ENCODE measurements at regions not wholly inside any gene's neighbourhood (a gene's known extent, or its start where the extent isn't known, plus 50 kb on each side); places are given as distances from the start of the nearest gene placed in this dataset.
"Not testable (repeated sequence)": the region's sequence is repeated elsewhere in the genome, so short reads cannot be mapped to it uniquely, and the experiment has no call there.

- ChIA-PET POLR2A (ENCODE audit: unreplicated experiment) (no interaction called here), CTCF (no interaction called here)
- in situ Hi-C loops (cut with MboI; ENCODE audit: low sequenced_read_pairs) (no loop called here), dilution Hi-C loops (cut with HindIII; ENCODE audit: low sequenced_read_pairs, unreplicated experiment) (no loop called here), intact Hi-C loops (cut with micrococcal nuclease) (no loop called here)
- ATAC-seq (ENCODE audit: low read depth) (no peak), DNase-seq (no peak)
- H2AFZ ChIP-seq (replicated peaks; ENCODE audit: low read length, poor library complexity), result no peak overlapping the region
- H2AK5ac ChIP-seq (ENCODE audit: low read depth, low read length), result no peak overlapping the region
- H3K18ac ChIP-seq (ENCODE audit: low read depth, low read length), result no peak overlapping the region
- H4K8ac ChIP-seq (ENCODE audit: low read depth in 2 of 2, low read length in 2 of 2), result no peak overlapping the region
- no peak overlapping the region for H3K23ac ChIP-seq (ENCODE audit: low read depth, low read length)
- H3K27ac ChIP-seq (ENCODE audit: insufficient read depth, low read length), result no peak overlapping the region
- no peaks in the 10 kb centered on the region for H3K4me1 ChIP-seq (ENCODE audit: control insufficient read depth, insufficient read depth, low read length)
- H4K91ac ChIP-seq (ENCODE audit: insufficient read depth, low read depth, low read length), result no peak overlapping the region
- no peaks in the 10 kb centered on the region for H3K9me1 ChIP-seq (ENCODE audit: insufficient read depth, low read length)
- no peak for TF ChIP-seq USF2 (IDR thresholded peaks at IDR 0.05; ENCODE audit: low read depth, low read length)
- no peak for TF ChIP-seq MAFK (IDR thresholded peaks at IDR 0.05; ENCODE audit: low read depth, low read length)
- no peak for TF ChIP-seq CHD1 (IDR thresholded peaks at IDR 0.05; ENCODE audit: low read depth, low read length)
- TF ChIP-seq POLR2A (IDR thresholded peaks at IDR 0.05; ENCODE audit: low read depth, low read length), result no peak
- no peak for TF ChIP-seq CTCF (conservative IDR thresholded peaks at IDR 0.05; ENCODE audit: low read depth, low read length)
- TF ChIP-seq RCOR1 (IDR thresholded peaks at IDR 0.05; ENCODE audit: insufficient replicate concordance, low read length), result no peak
- BruUV-seq (replicated peaks), result no TSS peak
- H3K56ac ChIP-seq (ENCODE audit: extremely low read depth, insufficient read depth, low read length), result no peak overlapping the region
- no peak overlapping the region for H2BK20ac ChIP-seq (ENCODE audit: low read depth, low read length)
- H3K36me3 ChIP-seq (ENCODE audit: control insufficient read depth, insufficient read depth, low read length), result no peaks in the 10 kb centered on the region
- H3K27me3 ChIP-seq (ENCODE audit: control insufficient read depth, insufficient read depth, low read length), result no peaks in the 10 kb centered on the region
- no peak overlapping the region for H2BK15ac ChIP-seq (ENCODE audit: low read depth, low read length)
- no peak overlapping the region for H3K4ac ChIP-seq (ENCODE audit: low read depth, low read length)
- no peaks in the 10 kb centered on the region for H4K20me1 ChIP-seq (ENCODE audit: insufficient read depth, low read length)
- no peaks in the 10 kb centered on the region for H3K79me1 ChIP-seq (ENCODE audit: low read depth in 1 of 2, low read length in 2 of 2)
- H3K9ac ChIP-seq (ENCODE audit: low read depth, low read length), result no peak overlapping the region
- H2BK120ac ChIP-seq (ENCODE audit: low read depth, low read length), result no peak overlapping the region
- H3K14ac ChIP-seq (replicated peaks; ENCODE audit: low read depth, low read length), result no peak overlapping the region
- no peak overlapping the region for H2BK5ac ChIP-seq (ENCODE audit: low read depth, low read length, poor library complexity, severe bottlenecking)
- H2AK9ac ChIP-seq (replicated peaks; ENCODE audit: low read depth, low read length, poor library complexity), result no peak overlapping the region
- H3K4me3 ChIP-seq (ENCODE audit: insufficient read depth, low read depth, low read length), result no peak overlapping the region
- H4K5ac ChIP-seq (ENCODE audit: low read depth, low read length), result no peak overlapping the region
- H3K4me2 ChIP-seq (ENCODE audit: low read depth, low read length), result no peak overlapping the region
- H3K9me3 ChIP-seq (ENCODE audit: control insufficient read depth, insufficient read depth, low read length), result no peaks in the 10 kb centered on the region
Measured at GRCh38 chr7:10463701-10464100, 510.0 kb upstream of the PHF14 start.

- H3K9ac ChIP-seq (ENCODE audit: low read depth, low read length); H3K4ac ChIP-seq (ENCODE audit: low read depth, low read length); ATAC-seq (ENCODE audit: low read depth); DNase-seq; BruUV-seq (replicated peaks); H4K5ac ChIP-seq (ENCODE audit: low read depth, low read length); H3K18ac ChIP-seq (ENCODE audit: low read depth, low read length); dilution Hi-C loops (cut with HindIII; ENCODE audit: low sequenced_read_pairs, unreplicated experiment); POLR2A ChIA-PET (ENCODE audit: unreplicated experiment); H2BK5ac ChIP-seq (ENCODE audit: low read depth, low read length, poor library complexity, severe bottlenecking); H3K27me3 ChIP-seq (ENCODE audit: control insufficient read depth, insufficient read depth, low read length); H3K27ac ChIP-seq (ENCODE audit: insufficient read depth, low read length); H3K56ac ChIP-seq (ENCODE audit: extremely low read depth, insufficient read depth, low read length); H3K9me3 ChIP-seq (ENCODE audit: control insufficient read depth, insufficient read depth, low read length); H2AK9ac ChIP-seq (replicated peaks; ENCODE audit: low read depth, low read length, poor library complexity); H2BK20ac ChIP-seq (ENCODE audit: low read depth, low read length); H3K9me1 ChIP-seq (ENCODE audit: insufficient read depth, low read length); intact Hi-C loops (cut with micrococcal nuclease); H3K4me3 ChIP-seq (ENCODE audit: insufficient read depth, low read depth, low read length); in situ Hi-C loops (cut with MboI; ENCODE audit: low sequenced_read_pairs); H3K4me2 ChIP-seq (ENCODE audit: low read depth, low read length); H3K36me3 ChIP-seq (ENCODE audit: control insufficient read depth, insufficient read depth, low read length); H2BK15ac ChIP-seq (ENCODE audit: low read depth, low read length); H3K23ac ChIP-seq (ENCODE audit: low read depth, low read length); CTCF ChIA-PET; H4K8ac ChIP-seq (ENCODE audit: low read depth in 2 of 2, low read length in 2 of 2); H2BK120ac ChIP-seq (ENCODE audit: low read depth, low read length); H4K20me1 ChIP-seq (ENCODE audit: insufficient read depth, low read length); H3K14ac ChIP-seq (replicated peaks; ENCODE audit: low read depth, low read length); H3K4me1 ChIP-seq (ENCODE audit: control insufficient read depth, insufficient read depth, low read length); H4K91ac ChIP-seq (ENCODE audit: insufficient read depth, low read depth, low read length); H2AFZ ChIP-seq (replicated peaks; ENCODE audit: low read length, poor library complexity); H2AK5ac ChIP-seq (ENCODE audit: low read depth, low read length); H3K79me1 ChIP-seq (ENCODE audit: low read depth in 1 of 2, low read length in 2 of 2): not testable (repeated sequence)
- no CpG with 5 or more reads among the region's 30 CpGs for WGBS, 2 experiments (ENCODE audit: extremely low coverage in 2 of 2, insufficient read length in 1 of 2)
Measured at GRCh38 chr7:10465536-10465935, 508.1 kb upstream of the PHF14 start.

Data from IMR-90 (cell line).